HG02798 (cell line): ENCODE measurements at regions not wholly inside any gene's neighbourhood (a gene's known extent, or its start where the extent isn't known, plus 50 kb on each side); places are given as distances from the start of the nearest gene placed in this dataset.

Source experiments
- ATAC-seq: cut with Tn5 transposase; IDR thresholded peaks from one replicate; pipeline ENCODE4 v1.9.1; 2021; ENCODE audit warnings: mild to moderate bottlenecking; ENCODE audit not compliant: unreplicated experiment, poor library complexity

GRCh38 chr20:7302250-7302649 lies 534.8 kb downstream of the BMP2 start:
- no peak for ATAC-seq

GRCh38 chr20:7305976-7306375 lies 538.5 kb downstream of the BMP2 start:
- no peak for ATAC-seq

- no peak for ATAC-seq
These were observed 540.7 kb downstream of the BMP2 start for GRCh38 chr20:7308163-7308562.

GRCh38 chr20:7313047-7313446 lies 545.6 kb downstream of the BMP2 start:
- no peak for ATAC-seq

GRCh38 chr20:7323957-7324356 lies 556.5 kb downstream of the BMP2 start:
- ATAC-seq: no peak

GRCh38 chr20:7327810-7328209 lies 560.3 kb downstream of the BMP2 start:
- ATAC-seq: no peak

- ATAC-seq: no peak
These were observed 563.4 kb downstream of the BMP2 start for GRCh38 chr20:7330850-7331249.

- no peak for ATAC-seq
These were observed 564.7 kb downstream of the BMP2 start for GRCh38 chr20:7332169-7332568.

- no peak for ATAC-seq
These were observed 566.4 kb downstream of the BMP2 start for GRCh38 chr20:7333841-7334240.

- ATAC-seq: no peak
These were observed 578.5 kb downstream of the BMP2 start for GRCh38 chr20:7346026-7346425.

- no peak for ATAC-seq
These were observed 579.1 kb downstream of the BMP2 start for GRCh38 chr20:7346562-7346961.

GRCh38 chr20:7347409-7347808 lies 579.9 kb downstream of the BMP2 start:
- ATAC-seq: no peak

- no peak for ATAC-seq
These were observed 580.8 kb downstream of the BMP2 start for GRCh38 chr20:7348253-7348652.

GRCh38 chr20:7352165-7352564 lies 584.7 kb downstream of the BMP2 start:
- ATAC-seq: no peak

GRCh38 chr20:7355051-7355450 lies 585.2 kb downstream of the HAO1 start:
- no peak for ATAC-seq

GRCh38 chr20:7358670-7359069 lies 581.6 kb downstream of the HAO1 start:
- no peak for ATAC-seq

GRCh38 chr20:7359739-7360138 lies 580.5 kb downstream of the HAO1 start:
- no peak for ATAC-seq

GRCh38 chr20:7361321-7361720 lies 578.9 kb downstream of the HAO1 start:
- no peak for ATAC-seq

- ATAC-seq: no peak
These were observed 578.3 kb downstream of the HAO1 start for GRCh38 chr20:7361931-7362330.

- ATAC-seq: no peak
These were observed 577.7 kb downstream of the HAO1 start for GRCh38 chr20:7362601-7363000.

- ATAC-seq: no peak
These were observed 574.1 kb downstream of the HAO1 start for GRCh38 chr20:7366189-7366588.

GRCh38 chr20:7371518-7372163 lies 568.6 kb downstream of the HAO1 start:
- ATAC-seq: no peak

GRCh38 chr20:7375905-7376304 lies 564.4 kb downstream of the HAO1 start:
- no peak for ATAC-seq
